SH-SY5Y (cell line): ENCODE measurements at regions not wholly inside any gene's neighbourhood (a gene's known extent, or its start where the extent isn't known, plus 50 kb on each side); places are given as distances from the start of the nearest gene placed in this dataset.

ENCODE experiments used
- GATA2 ChIP-seq: IDR thresholded peaks from 2 replicates; pipeline ENCODE4 v1.6.1; 2011; ENCODE audit warnings: mild to moderate bottlenecking, low read depth, low read length
- GATA3 ChIP-seq: IDR thresholded peaks from 2 replicates; pipeline ENCODE4 v1.6.1; 2011; ENCODE audit warnings: low read depth, mild to moderate bottlenecking, low read length, moderate library complexity

DNA sequence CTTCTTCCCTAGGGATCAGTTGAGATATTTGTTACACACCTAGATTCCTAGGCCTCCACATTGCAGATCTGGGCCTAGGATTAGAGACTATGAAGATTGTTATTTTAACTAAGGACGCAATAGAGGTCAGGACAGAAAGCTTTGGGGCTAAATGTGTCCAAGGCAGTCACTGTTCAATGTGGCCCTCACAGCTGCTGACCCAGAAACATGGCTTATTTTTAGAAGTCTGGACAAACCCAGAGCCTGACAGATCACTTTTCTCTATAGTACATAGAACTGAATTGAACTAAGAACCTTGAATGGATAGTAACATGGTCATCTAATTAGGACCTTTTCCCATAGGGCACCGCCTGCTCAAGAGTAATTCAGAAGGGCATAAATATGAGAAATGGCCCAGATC is 146.6 kb upstream of the AUTS2 start:
- no peak for TF ChIP-seq GATA2
- no peak for TF ChIP-seq GATA3

DNA sequence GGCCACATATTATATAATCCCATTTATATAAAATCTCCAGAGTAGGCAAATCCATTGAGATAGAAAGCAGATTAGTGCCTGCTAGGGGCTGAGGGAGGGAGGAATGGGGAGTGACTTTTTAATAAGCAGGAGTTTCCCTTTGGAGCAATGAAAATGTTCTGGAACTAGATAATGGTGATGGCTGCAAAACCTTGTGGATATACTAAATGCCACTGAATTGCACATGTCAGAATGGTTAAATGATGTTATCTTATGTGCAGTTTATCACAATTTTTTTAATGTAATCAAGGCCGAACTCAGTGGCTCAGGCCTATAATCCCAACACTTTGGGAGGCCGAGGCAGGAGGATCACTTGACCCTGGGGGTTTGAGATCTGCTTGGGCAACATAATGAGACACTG is 145.5 kb upstream of the AUTS2 start:
- peak; percentile 90 for TF ChIP-seq GATA2
- 0 out of 2 replicates have a peak, but pooled peaks have one; percentile 42 for TF ChIP-seq GATA3

DNA sequence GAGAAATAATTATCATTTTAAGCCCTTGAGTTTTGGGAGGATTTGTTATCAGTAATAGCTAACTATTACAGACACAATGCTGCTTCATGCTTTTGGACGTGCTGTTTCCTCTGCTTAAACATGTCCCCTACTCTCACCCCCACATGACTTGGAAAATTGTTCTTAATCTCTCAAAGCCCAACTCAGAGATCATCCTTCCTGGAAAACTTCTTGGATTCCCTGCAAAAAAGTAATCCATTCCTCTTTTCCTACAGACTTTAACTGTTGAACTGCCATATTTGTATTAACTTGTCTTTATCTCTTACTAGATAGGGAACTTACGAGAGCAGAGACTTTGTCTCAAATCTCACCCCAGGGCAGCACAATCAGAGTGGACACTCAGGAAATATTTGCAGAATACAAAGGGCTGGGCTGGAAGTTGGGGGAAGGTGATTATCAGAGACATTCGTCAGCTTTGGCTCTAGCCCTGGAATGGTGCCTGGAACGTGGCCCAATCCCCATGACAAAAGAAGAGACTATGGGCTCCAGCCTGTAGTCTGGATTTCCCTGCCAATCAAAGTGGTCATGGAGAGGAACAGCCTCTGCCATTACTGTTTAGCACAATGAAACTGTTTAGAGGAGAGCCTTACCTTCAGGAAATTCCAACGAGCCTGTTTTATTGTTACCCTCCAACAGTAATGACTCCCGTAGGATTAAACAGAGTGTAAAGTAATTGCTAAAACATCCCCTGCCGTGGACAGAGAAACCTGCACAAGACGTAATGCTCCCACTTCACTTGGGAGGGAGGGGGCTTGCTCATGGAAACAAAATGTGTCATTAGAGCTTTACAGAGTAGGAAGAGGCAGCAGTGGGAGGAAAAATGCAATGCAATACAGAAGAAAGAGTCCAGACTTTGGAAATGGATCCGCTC is 140.4 kb upstream of the AUTS2 start:
- TF ChIP-seq GATA2 (no peak), GATA3 (no peak)

DNA sequence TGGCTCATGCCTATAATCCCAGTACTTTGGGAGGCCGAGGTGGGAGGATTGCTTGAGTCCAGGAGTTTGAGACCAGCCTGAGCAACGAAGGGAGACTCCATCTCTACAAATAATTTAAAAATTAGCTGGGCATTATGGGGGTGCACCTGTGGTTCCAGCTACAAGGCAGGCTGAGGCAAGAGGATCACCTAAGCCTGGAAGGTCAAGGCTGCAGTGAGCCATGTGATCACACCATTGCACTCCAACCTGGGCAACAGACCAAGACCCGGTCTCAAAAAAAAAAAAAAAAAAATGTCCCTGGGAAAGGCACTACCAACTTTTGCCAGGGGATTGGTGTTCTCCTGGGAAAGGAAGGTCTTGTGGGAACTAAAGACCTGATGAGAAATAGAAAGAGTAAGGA is 134.2 kb upstream of the AUTS2 start:
- no peak for TF ChIP-seq GATA3
- TF ChIP-seq GATA2, result no peak

DNA sequence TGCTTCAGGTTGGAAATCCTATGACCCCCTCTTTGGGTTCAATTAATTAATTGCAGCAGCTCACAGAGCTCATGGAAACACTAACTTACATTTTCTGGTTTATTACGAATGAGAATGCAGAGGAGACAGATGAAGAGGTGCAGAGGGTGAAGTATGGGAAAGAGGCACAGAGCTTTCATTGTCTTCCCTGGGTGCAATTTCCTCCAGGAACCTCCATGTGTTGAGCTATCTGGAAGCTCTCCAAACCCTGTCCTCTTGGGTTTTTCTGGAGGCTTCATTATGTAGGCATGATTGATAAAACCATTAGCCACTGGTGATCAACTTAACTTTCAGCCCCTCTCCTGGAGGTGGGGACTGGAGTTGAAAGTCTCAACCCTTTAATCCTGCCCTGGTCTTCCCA is 133.0 kb upstream of the AUTS2 start:
- TF ChIP-seq GATA3 (no peak), GATA2 (no peak)

DNA sequence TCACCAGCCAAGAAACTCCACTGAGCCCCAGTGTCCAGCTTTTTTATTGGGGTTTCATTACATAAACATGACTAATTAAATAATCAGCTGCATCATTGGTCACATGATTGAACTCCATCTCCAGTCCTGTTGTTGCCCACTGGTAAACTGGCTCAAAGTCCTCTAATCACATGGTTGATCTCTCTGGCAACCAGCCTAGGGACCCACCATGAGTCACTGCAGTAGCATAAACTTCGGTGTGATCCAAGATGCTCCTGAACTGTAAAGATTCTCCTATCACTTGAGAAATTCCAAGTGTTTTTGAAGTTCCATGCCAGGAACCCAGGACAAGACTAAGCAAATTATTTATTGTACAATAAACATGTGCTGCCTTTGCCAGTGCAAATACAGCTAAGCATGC is 130.4 kb upstream of the AUTS2 start:
- TF ChIP-seq GATA3 (no peak), GATA2 (no peak)

DNA sequence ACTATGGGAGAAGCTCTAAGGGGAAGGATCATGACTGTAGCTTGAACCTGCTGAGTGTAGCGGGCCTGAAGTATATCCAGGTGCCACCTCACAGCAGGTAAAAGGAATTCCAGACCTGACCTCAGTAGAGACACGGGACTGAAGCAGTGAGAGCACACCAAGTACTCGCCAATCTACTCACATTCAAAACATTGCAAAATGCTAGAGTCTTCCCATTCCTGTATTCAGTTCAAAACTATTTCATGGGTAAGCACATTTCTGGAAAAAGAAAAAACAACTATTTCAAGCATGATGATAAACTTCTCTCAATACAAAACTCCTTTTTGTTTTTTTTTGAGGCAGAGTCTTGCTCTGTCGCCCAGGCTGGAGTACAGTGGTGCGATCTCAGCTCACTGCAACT is 121.9 kb upstream of the AUTS2 start:
- no peak for TF ChIP-seq GATA3
- TF ChIP-seq GATA2, result no peak

DNA sequence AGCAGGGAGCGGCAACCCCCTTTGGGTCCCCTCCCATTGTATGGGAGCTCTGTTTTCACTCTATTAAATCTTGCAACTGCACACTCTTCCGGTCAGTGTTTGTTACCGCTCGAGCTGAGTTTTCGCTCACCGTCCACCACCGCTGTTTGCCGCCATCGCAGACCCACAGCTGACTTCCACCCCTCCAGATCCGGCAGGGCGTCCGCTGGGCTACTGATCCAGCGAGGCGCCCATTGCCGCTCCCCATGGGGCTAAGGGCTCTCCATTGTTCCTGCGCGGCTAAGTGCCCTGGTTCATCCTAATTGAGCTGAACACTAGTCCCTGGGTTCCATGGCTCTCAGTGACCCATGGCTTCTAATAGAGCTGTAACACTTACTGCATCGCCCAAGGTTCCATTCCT is 115.6 kb upstream of the AUTS2 start:
- TF ChIP-seq GATA3 (no peak), GATA2 (no peak)

DNA sequence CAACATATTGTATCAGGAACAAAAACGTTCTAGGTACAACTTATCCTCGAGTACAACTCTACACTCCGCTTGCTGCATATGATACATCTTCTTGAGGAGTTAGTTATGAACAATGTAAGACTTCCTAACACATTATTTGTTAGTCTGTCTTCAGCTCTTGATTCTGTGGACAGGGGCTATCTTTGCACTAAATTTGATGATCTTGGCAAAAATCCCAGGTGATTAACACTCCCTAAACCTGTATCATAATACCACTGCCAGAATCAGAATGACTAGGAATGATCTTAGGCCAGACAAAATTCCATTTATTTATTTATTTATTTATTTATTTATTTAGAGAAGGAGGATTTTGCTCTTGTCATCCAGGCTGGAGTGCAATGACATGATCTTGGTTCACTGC is 108.7 kb upstream of the AUTS2 start:
- TF ChIP-seq GATA2 (no peak), GATA3 (no peak)

DNA sequence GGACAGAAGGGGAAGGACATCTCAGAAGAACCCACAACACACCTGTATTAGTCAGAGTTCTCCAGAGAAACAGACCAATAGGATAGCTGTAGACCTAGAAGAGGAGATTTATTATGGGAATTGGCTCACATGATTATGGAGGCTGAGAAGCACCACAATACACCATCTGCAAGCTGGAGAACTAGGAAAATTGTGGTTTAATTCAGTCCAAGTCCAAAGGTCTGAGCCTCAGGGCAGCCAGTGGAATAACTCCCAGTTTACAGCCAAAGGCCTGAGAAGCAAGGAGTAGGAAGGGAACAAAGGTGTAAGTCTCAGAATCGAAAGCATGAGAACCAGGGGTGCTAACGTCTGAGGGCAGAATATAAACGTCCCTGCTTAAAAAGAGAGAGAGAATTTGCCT is 99.6 kb upstream of the AUTS2 start:
- TF ChIP-seq GATA3, result no peak
- TF ChIP-seq GATA2, result no peak

DNA sequence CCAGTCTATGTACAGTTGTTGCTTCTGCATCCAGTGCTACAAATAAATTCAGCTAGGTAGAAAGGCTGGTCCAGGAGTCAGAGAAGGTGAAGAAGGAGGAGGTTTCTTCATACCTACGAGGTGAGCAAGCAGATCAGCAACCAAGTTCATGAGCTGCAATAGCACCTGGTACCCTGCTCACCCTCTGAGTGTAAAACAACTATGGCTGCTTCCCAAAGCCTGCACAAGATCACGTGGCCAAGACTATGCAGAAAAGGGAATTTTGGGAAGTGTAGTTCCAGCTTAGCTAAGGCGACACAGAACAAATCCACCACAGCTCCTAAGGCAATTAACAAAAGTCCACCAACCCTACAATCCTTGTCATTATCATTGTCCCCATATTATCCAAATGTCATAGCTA is 95.9 kb upstream of the AUTS2 start:
- no peak for TF ChIP-seq GATA2
- TF ChIP-seq GATA3, result no peak

DNA sequence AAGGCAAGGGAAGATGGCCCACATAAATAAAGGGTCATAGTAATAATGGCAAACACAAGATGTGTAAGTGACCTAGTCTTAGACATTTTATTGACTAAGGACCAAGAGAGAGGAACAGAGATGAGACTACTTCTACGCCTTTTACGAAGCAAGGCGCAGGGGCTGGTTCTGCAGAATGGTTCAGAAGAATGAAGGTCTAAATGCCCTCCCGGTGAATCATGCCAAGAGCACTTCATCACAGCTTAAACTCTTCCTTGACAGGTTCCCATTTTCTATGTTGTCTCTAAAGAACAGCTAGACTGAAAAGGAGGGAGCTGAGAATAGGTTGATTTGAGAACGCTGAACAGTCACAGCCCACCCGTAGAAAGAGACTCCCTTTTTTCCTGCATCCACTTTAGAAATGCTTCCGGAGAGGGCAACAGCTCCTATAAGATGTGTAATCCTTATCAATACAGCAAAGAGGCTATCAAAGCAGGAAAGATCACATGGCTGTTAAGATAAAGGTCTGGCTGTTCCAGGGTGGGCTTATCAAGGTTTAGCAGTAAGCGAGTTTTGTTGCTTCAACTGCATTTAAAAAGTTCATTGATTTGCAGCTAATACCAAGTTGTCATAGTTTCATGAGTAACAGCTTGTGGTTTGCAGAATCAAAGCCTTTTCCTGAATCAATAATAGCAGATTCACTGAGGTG is 93.4 kb upstream of the AUTS2 start:
- TF ChIP-seq GATA2 (no peak), GATA3 (no peak)

DNA sequence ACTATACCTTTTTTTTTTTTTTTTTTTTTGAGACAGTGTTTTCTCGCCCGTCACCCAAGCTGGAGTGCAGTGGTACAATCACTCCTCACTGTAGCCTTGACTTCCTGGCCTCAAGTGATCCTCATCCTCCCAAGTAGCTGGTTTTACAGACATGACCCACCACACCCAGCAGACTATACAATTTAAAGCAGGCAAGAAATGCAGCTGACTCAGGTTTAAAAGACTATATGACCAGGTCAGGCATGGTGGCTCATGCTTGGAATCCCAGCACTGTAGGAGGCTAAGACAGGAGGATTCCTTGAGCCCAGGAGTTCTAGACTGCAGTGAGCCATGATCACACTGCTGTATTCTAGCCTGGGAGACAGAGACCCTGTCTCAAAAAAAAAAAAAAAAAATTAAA is 89.5 kb upstream of the AUTS2 start:
- TF ChIP-seq GATA2, result no peak
- no peak for TF ChIP-seq GATA3

DNA sequence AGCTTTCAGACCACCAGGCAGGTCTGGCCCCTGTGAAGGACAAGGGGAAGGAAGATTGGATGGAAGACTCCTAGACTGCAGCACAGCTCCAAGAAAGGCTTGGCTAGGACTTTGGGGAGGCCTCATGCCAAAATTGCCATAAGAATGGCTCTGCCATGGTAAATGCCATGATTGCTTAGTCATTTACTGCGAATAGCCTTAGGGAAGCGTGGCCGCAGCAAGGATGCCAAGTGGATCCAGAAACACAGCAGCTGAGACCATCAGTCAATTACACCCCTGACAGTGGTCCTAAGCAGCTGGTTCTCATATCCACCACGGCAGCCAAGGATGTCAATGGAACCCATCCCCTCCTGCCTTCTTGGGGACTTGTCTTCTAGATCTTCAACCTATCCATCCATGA is 88.2 kb upstream of the AUTS2 start:
- TF ChIP-seq GATA3, result no peak
- TF ChIP-seq GATA2, result no peak
